HG03469 (cell line): ENCODE measurements at regions not wholly inside any gene's neighbourhood (a gene's known extent, or its start where the extent isn't known, plus 50 kb on each side); places are given as distances from the start of the nearest gene placed in this dataset.
A peak's percentile ranks its signal among the peaks of the same experiment; 100 is the strongest.
"Not testable (repeated sequence)": the region's sequence is repeated elsewhere in the genome, so short reads cannot be mapped to it uniquely, and the experiment has no call there.

Experiments used
- ATAC-seq: cut with Tn5 transposase; IDR thresholded peaks from one replicate; pipeline ENCODE4 v1.9.1; 2021; ENCODE audit warnings: mild to moderate bottlenecking, moderate library complexity, moderate number of reproducible peaks; ENCODE audit not compliant: unreplicated experiment

- ATAC-seq = no peak
Observed at GRCh38 chr3:88283242-88283592, 133.5 kb downstream of the C3orf38 start.

GRCh38 chr3:88291486-88291885, 141.7 kb downstream of the C3orf38 start:
- ATAC-seq = no peak

DNA sequence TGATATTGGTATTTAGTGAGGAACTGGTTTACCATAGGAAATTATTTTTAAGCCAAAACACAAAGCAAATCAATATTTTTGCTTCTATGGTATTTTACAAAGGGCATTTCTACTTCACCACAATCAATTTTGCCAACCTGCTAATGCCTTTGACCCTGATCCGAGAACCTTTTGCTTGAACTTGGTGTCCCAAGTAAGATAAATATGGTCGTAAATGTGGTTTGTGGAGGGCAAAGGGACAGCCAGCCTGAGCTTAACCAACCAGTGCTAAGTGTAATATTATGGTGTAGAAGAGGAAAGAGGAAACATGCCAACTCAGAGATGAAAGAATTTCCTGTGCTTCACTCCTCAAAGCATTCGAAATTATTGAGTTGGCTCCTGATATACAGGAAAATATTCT, 148.4 kb downstream of the C3orf38 start:
- no peak for ATAC-seq

GRCh38 chr3:88301273-88301995, 151.7 kb downstream of the C3orf38 start:
- no peak for ATAC-seq

DNA sequence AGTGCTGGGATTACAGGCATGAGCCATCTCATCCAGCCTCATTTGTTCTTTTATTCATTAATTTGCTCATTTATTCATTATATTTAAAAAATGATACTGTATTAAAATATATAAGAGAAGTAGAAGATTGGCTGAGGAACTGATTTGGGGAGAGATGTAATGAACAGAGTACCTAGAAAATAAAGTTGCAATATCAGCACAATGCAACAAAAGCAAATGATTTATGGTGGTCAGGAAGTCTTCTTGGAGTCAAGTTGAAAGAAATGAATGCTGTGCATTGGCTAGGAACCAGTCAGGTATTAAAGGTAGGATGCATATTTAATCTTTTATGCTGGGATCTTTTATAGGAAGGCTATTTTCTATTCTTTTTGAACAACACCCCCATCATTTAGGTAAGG, 152.2 kb downstream of the C3orf38 start:
- no peak for ATAC-seq

DNA sequence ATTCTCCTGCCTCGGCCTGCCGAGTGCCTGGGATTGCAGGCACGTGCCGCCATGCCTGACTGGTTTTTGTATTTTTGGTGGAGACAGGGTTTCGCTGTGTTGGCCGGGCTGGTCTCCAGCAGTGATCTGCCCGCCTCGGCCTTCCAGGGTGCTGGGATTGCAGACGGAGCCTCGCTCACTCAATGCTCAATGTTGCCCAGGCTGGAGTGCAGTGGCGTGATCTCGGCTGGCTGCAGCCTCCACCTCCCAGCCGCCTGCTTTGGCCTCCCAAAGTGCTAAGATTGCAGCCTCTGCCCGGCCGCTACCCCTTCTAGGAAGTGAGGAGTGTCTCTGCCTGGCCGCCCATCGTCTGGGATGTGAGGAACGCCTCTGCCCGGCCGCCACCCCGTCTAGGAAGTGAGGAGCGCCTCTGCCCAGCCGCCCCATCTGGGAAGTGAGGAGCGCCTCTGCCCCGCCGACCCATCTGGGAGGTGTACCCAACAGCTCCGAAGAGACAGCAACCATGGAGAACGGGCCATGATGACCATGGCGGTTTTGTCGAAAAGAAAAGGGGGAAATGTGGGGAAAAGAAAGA, 153.7 kb downstream of the C3orf38 start:
- not testable (repeated sequence) for ATAC-seq

GRCh38 chr3:88307666-88308065, 157.9 kb downstream of the C3orf38 start:
- ATAC-seq = no peak

DNA sequence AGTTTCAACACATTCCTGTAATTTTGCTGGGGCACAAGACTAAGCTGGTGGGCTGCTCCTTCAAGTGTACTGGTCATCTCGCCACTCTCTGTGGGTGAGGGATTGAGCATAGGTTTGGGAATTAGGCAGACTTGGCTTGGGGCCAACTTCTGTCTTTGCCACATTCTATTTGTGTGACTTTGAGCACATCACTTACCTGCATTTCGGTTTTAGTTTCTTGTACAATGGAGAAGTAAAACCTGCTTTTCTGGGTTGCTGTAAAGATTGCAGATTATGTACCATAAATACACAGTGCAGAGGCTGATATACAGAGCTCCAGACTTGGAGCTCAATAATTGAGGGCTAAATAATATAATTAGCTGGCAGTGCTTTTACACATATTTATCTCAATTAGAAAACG, 162.1 kb downstream of the C3orf38 start:
- peak; percentile 42 for ATAC-seq

DNA sequence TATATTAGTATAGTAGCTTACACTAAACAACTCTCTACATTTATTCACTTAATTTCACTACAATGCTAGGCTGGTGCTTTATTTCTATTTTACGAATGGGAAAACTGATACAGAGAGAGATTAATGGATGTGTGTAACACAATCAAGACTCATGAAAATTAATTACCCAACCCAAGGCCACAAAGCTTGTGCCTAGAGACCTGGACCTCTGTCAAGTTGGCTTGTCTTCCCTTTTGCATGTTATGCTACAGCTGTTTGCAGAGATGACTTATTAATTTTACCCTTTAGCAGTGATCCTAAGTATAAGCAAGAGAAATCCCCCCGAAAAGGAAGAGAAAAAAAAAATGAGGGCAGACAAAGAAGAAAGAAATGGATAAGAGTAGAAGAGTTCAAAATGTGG, 162.5 kb downstream of the C3orf38 start:
- ATAC-seq = no peak

GRCh38 chr3:88318067-88318466, 168.3 kb downstream of the C3orf38 start:
- ATAC-seq = no peak

DNA sequence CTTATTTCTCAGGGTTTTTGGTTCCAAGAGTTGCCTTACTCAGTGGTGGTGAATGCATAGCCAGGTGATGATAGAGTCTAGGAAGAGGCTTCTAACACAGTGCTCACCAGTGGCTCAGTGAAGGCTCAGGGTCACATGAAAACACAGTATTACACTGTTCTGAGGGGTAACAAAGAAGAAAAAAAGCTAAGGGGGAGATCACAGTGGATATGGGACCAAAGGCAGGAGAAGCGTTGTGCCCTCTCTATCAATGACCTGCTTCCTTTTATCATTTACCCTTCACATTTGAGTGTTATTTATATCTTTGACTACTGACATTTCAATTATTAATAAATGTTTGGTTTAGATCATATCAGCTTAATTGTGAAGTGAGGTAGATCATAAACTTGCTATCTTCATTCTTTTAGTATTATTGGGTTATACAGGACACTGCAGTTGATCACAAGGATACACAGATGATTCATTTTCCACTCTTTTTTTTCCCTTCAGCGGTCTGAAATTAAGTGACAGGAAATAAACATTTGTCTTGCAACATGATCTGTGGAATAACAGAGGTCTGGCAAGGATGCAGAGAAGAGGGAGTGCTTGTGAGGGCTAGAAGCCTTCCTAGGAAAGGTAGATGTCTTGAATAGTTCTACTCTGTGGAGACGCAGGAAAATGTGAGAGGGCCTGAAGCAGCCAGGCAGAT, 171.7 kb downstream of the C3orf38 start:
- no peak for ATAC-seq

- no peak for ATAC-seq
Observed at GRCh38 chr3:88324788-88325187, 175.0 kb downstream of the C3orf38 start.

GRCh38 chr3:88334187-88334868, 184.6 kb downstream of the C3orf38 start:
- no peak for ATAC-seq

DNA sequence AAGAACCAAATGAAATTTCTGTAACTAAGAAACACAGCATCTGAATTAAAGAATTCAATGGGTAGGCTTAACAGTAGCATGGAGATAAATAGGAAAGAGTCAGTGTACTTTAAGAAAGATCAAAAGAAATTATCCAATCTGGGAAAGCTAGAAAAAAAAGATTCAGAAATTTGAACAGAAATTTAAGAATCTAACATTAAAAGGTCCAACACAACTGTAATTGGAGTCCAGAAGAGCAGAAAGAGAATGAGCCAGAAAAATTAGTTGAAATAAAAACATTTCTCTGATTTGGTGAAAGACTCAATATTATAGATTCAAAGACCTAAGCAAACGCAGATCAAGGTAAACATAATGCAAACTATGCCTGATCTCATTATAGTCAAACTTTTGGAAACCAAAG, 187.1 kb downstream of the C3orf38 start:
- no peak for ATAC-seq

DNA sequence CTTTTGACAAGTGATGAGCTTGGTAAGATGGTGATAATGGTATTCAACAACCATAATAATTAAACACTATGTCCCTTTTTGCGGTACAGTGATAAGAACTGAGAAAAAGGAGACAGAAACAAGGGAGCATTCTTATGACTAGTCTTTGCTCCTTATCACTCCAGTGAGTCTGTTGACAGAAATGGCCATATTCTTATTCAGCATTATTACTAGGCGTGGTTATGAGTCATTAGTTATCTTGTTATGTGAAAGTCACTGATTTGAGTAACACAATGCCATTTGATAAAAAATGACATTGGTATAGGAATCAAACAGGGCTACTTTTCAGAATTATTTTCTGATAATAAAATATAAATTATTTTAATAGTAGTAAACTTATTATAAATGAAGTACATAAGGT, 193.5 kb downstream of the C3orf38 start:
- no peak for ATAC-seq

DNA sequence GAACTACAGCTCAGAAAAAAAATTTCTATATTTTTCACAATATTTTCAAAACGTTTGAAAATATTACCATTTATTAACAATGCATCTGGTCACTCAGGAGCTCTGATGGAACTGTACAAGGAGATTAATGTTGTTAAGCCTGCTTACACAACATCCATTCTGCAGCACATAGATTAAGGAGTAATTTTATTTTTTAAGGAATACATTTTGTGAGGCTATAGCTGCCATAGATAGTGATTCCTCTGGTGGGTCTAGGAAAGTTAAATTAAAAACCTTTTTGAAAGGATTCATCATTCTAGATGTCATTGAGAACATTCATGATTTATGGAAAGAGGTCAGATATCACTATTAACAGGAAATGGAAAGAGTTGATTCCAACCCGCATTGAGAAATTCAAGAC, 196.9 kb downstream of the C3orf38 start:
- no peak for ATAC-seq

DNA sequence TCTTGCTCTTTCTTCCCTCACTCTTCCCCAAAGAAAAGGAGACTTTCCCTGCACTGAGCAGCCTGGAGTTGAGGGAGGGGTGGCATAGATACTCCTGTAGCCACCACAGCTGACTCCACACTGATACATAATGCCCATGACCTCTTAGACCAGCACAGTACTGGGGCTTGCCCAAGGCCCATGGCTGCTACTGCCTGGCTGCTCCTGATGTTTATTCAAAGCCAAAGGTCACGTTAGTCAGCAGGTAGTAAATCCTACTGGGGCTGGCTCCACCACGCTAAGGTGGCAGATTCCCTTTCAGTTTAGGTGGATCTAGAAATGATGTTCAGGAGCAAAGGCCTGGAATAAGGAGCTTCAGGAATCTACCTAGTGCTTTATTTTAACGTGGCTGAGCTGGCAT, 212.7 kb downstream of the C3orf38 start:
- no peak for ATAC-seq

- no peak for ATAC-seq
Observed at GRCh38 chr3:88364926-88365325, 215.2 kb downstream of the C3orf38 start.

- no peak for ATAC-seq
Observed at GRCh38 chr3:88369337-88369736, 219.6 kb downstream of the C3orf38 start.

DNA sequence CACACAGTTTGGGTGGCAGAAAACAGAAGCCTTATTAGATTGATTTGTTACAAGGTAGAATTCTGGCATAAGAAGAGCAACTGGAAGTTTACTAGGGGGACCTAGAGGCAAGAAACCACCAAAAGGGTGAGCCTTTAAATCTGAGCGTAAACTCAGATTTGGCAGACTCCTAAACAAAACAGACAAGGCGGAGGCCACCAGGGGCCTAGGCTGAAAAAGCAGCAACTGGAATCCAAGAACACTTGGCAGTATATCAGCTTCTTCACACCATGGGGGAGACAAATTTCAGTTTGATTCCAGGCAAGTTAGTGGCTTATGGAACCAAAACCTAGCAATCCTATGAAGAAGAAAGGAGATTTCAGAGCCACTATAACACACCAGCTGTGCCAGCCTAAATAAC, 220.0 kb downstream of the C3orf38 start:
- ATAC-seq = no peak

DNA sequence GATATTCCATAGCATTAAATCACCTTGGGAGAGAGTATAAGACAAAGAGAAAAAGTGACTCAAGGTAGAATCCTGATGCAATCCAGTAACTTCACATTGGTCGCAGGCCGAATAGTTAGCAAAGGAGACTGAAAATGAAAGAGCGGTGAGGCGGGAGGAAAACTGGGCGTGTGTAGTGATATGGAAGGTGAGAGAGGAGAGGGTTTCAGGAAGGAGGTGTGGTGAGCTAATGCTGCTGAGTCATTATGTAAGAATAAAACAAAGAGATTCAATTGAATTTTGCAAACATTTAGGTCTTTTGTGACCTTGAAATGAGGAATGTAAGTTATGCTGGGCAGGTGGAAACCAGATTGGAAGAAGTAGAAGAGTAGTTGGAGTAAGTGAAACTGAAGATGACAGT, 235.3 kb downstream of the C3orf38 start:
- ATAC-seq = no peak

DNA sequence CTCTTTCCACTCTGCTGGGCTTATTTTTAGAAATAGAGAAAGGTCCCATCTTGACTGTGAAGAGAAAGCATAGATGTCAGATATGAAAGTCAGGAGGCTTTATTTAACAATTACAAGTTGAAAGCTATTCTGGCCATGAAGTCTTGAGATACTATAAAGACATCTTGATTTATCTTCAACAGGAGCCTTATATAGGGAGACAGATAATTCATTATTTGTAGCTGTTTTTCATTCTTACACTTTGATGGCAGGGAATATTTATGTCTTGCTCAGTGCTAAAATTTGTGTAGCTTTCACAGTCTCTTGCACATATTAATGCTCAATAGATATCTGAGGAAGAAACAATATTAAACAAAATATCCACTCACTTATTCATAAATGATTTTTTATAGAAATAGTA, 248.8 kb downstream of the C3orf38 start:
- ATAC-seq = no peak
